DND-41 (cell line): ENCODE measurements at regions not wholly inside any gene's neighbourhood (a gene's known extent, or its start where the extent isn't known, plus 50 kb on each side); places are given as distances from the start of the nearest gene placed in this dataset.

Experiments used
- ATAC-seq: fragments of 200-7000 bp; cut with Tn5 transposase; 3 replicates; pipeline ENCODE4 v1.9.1; 2021; ENCODE audit warnings: low read depth; ENCODE audit not compliant: insufficient read depth
- DNase-seq: peaks from one replicate; pipeline ENCODE4 v3.0.0-alpha.2; 2020
- H2AFZ ChIP-seq: 2 replicates; pipeline ENCODE4 v1.6.0; 2012; ENCODE audit warnings: low read depth, low read length
- H3K27ac ChIP-seq: 2 replicates; pipeline ENCODE4 v1.5.1; 2012; ENCODE audit warnings: low read length, inconsistent platforms
- H3K27me3 ChIP-seq: fragments of 200-600 bp; sonication (generic); 2 replicates; pipeline ENCODE4 v1.6.0; 2012; ENCODE audit warnings: low read length, mild to moderate bottlenecking, inconsistent platforms; ENCODE audit not compliant: insufficient read depth, poor library complexity
- H3K36me3 ChIP-seq: 2 replicates; pipeline ENCODE4 v1.5.1; 2012; ENCODE audit warnings: low read length, inconsistent platforms; ENCODE audit not compliant: insufficient read depth
- H3K4me1 ChIP-seq: 2 replicates; pipeline ENCODE4 v1.5.1; 2012; ENCODE audit warnings: mild to moderate bottlenecking, low read length; ENCODE audit not compliant: insufficient read depth
- H3K4me2 ChIP-seq: 2 replicates; pipeline ENCODE4 v1.6.0; 2012; ENCODE audit warnings: mild to moderate bottlenecking, moderate library complexity, low read length, inconsistent platforms; ENCODE audit not compliant: insufficient read depth
- H3K4me3 ChIP-seq, 2 experiments: fragments of 200-600 bp in 1 of 2; shearing (Covaris generic) in 1 of 2; 2 replicates each; pipeline ENCODE4 v1.5.1; 2012 to 2016; ENCODE audit warnings: inconsistent platforms in 2 of 2, low read length in 2 of 2, mild to moderate bottlenecking in 2 of 2, low read depth in 1 of 2, moderate library complexity in 1 of 2
- H3K79me2 ChIP-seq: 2 replicates; pipeline ENCODE4 v1.6.0; 2012; ENCODE audit warnings: low read length, inconsistent platforms; ENCODE audit not compliant: insufficient read depth
- H3K9ac ChIP-seq: 2 replicates; pipeline ENCODE4 v1.6.0; 2012; ENCODE audit warnings: low read depth, mild to moderate bottlenecking, inconsistent platforms, low read length, moderate library complexity
- H3K9me3 ChIP-seq: 2 replicates; pipeline ENCODE4 v1.5.1; 2012; ENCODE audit warnings: low read length, moderate library complexity, mild to moderate bottlenecking, inconsistent platforms; ENCODE audit not compliant: insufficient read depth, severe bottlenecking
- H4K20me1 ChIP-seq: 2 replicates; pipeline ENCODE4 v1.6.0; 2012; ENCODE audit warnings: low read length; ENCODE audit not compliant: insufficient read depth
- CTCF ChIP-seq: IDR thresholded peaks from 2 replicates; pipeline ENCODE4 v1.5.1; 2012; ENCODE audit warnings: borderline replicate concordance, low read length, moderate library complexity, mild to moderate bottlenecking; ENCODE audit not compliant: poor library complexity, severe bottlenecking; ENCODE audit errors: extremely low read depth
- EZH2 ChIP-seq: IDR thresholded peaks from 3 replicates; pipeline ENCODE4 v1.6.1; 2012; ENCODE audit warnings: borderline replicate concordance, low read depth, mild to moderate bottlenecking, moderate library complexity, low read length, inconsistent platforms; ENCODE audit not compliant: severe bottlenecking

- H3K27me3 ChIP-seq, result no peaks in the 10 kb centered on the region
- H3K4me1 ChIP-seq, result no peaks in the 10 kb centered on the region
- no peak for TF ChIP-seq CTCF
- no peak for TF ChIP-seq EZH2
- no peak overlapping the region for H3K27ac ChIP-seq
- no peaks in the 10 kb centered on the region for H3K79me2 ChIP-seq
- no peak overlapping the region for H3K4me3 ChIP-seq
- H4K20me1 ChIP-seq, result no peaks in the 10 kb centered on the region
- H2AFZ ChIP-seq, result no peak overlapping the region
- no peaks in the 10 kb centered on the region for H3K36me3 ChIP-seq
- no peak for DNase-seq
- H3K9me3 ChIP-seq, result no peaks in the 10 kb centered on the region
- no peak overlapping the region for H3K9ac ChIP-seq
- no peak overlapping the region for H3K4me2 ChIP-seq
- ATAC-seq, result peak; percentile 82
Measured at GRCh38 chr11:98289617-98290263, 731.0 kb upstream of the CNTN5 start.

GRCh38 chr11:98296091-98296880 lies 724.5 kb upstream of the CNTN5 start:
- Histone ChIP-seq H2AFZ (no peak overlapping the region), H3K4me1 (no peaks in the 10 kb centered on the region), H3K79me2 (no peaks in the 10 kb centered on the region), H3K4me3 (no peak overlapping the region), H3K27me3 (no peaks in the 10 kb centered on the region), H3K36me3 (no peaks in the 10 kb centered on the region), H4K20me1 (no peaks in the 10 kb centered on the region), H3K9ac (no peak overlapping the region), H3K27ac (no peak overlapping the region), H3K4me2 (no peak overlapping the region), H3K9me3 (no peaks in the 10 kb centered on the region)
- ATAC-seq (no peak), DNase-seq (no peak)
- TF ChIP-seq EZH2, result no peak
- no peak for TF ChIP-seq CTCF

GRCh38 chr11:98300719-98301118 lies 720.0 kb upstream of the CNTN5 start:
- TF ChIP-seq CTCF (no peak), EZH2 (no peak)
- Histone ChIP-seq H3K4me3 (no peak overlapping the region), H3K4me2 (no peak overlapping the region), H3K9ac (no peak overlapping the region), H3K4me1 (no peaks in the 10 kb centered on the region), H3K27ac (no peak overlapping the region), H3K27me3 (no peaks in the 10 kb centered on the region), H3K36me3 (no peaks in the 10 kb centered on the region), H2AFZ (no peak overlapping the region), H3K79me2 (no peaks in the 10 kb centered on the region), H3K9me3 (no peaks in the 10 kb centered on the region), H4K20me1 (no peaks in the 10 kb centered on the region)
- no peak for DNase-seq
- no peak for ATAC-seq
